ENCODE measurements at regions not wholly inside any gene's neighbourhood (a gene's known extent, or its start where the extent isn't known, plus 50 kb on each side); places are given as distances from the start of the nearest gene placed in this dataset.

DNA sequence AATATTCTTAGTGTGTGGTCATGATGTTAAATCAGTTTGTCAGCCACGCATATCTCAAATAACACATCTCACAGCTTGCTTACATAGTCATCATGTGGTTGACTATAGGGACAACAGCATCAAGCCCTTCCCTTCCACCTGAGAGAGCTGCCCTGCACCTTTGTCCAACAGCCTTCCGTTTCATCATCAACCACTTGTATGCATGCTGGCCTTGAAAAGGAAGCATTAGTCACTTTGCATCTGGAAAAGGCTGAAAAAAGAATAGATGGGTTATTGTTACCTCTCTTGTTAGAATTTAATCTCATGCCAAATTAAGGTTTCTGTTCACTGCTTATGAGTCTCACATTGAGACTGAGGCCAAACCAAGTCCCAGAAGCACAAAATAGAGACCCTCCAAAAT, 1586.5 kb upstream of the SEL1L start:
- TF ChIP-seq CTCF (IDR thresholded peaks at IDR 0.05) (no peak), POLR2AphosphoS5 (IDR thresholded peaks at IDR 0.05) (no peak), POLR2A (IDR thresholded peaks at IDR 0.05) (no peak), EP300 (IDR thresholded peaks at IDR 0.05; ENCODE audit: low read depth) (no peak)

Data from transverse colon (tissue), 4 donors.